ENCODE measurements at regions not wholly inside any gene's neighbourhood (a gene's known extent, or its start where the extent isn't known, plus 50 kb on each side); places are given as distances from the start of the nearest gene placed in this dataset.
"Not testable (repeated sequence)": the region's sequence is repeated elsewhere in the genome, so short reads cannot be mapped to it uniquely, and the experiment has no call there.

DNA sequence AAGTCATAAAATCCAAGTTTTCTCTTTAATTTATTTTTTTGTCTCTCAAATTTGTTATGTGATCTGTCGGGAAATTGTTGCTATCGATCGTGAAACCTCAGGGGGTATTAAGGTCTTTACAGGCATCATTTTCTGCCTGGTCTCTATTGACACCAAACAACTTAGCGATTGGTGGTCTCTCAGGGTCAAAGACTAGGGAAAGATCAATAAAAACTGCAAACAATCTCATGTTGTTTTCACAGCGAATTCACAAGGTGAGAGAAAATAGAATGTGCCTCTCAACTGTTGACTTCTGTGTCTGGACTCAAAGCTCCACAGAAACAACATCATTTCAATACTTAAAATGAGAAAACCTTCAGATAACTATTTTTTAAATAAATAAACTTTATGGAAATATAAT is 645.4 kb upstream of the MIR17HG start:
- no peak for DNase-seq (ENCODE audit: low read depth)

DNA sequence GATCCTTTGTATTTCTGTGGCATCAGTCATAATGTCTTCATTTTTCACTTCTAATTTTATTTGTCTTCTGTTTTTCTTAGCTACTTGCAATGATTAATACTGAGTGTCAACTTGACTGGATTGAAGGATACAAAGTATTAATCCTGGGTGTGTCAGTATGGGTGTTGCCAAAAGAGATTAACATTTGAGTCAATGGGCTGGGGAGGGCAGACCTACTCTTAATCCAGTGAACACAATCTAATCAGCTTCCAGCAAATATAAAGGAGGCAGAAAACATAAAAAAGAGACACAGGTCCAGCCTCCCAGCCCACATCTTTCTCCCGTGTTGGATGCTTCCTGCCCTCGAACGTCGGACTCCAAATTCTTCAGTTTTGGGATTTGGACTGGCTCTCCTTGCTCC is 640.9 kb upstream of the MIR17HG start:
- no peak for DNase-seq (ENCODE audit: low read depth)

DNA sequence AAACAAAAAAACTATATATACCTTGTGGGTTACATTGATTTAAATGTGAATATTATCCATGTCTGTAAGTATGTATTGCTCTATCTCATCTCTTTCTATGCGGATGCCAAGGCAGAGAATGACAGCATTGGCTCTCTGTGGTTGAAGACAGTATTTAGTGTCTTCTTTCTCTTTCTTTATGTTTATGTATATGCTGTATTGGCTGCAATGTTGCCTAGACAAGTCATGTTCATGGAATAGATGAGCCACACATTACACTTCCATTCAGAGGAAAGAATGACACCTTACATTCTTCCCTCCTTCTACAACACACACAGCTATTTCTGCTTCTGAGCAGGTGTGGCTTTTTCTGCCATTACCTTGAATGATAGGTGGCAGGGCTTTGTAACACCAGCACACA is 639.4 kb upstream of the MIR17HG start:
- no peak for DNase-seq (ENCODE audit: low read depth)

DNA sequence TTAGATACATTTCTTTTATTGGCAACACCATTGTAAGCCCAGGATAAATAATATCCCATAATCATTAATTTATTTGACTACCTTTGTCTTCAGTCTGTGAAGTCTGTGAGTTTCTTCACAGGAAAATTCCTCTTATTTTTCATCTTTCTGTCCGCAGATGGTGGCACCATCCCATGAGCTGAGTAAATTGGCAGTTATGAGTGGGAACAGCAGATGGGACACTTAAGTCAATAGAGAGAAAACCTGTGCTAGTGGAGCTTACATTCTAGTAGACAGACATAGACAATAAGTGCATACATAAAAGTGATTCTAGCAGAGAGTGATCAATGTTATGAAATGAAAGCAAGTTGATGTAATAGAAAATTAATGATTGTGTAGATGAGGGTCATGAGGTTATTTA is 638.2 kb upstream of the MIR17HG start:
- no peak for DNase-seq (ENCODE audit: low read depth)

DNA sequence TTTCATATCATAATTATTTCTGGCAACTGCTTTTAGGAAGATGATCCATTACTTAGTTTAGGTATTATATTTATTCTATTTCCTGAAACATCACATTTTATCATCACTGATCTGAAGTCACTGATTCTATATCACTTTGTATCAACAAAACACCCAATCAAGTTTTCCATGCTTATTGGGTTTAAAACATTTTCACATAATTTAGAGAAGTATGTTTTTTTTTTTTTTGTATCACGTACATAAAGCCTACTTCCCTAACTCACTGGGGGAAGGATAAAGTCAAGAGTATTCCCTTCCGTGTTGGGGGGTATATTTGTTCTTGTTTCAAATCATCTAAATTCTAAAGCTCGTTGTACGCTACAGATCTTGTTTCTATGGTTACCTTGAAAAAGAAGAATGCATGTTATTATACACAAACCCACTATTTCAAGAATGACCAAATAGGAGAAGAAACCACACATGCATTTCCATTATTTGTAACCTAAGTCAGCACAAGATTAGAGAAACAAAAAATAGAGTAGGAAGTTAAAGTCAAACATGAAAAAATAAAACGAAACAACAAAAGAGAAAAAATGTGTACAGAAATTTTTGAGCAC is 637.2 kb upstream of the MIR17HG start:
- DNase-seq (ENCODE audit: low read depth): no peak

DNA sequence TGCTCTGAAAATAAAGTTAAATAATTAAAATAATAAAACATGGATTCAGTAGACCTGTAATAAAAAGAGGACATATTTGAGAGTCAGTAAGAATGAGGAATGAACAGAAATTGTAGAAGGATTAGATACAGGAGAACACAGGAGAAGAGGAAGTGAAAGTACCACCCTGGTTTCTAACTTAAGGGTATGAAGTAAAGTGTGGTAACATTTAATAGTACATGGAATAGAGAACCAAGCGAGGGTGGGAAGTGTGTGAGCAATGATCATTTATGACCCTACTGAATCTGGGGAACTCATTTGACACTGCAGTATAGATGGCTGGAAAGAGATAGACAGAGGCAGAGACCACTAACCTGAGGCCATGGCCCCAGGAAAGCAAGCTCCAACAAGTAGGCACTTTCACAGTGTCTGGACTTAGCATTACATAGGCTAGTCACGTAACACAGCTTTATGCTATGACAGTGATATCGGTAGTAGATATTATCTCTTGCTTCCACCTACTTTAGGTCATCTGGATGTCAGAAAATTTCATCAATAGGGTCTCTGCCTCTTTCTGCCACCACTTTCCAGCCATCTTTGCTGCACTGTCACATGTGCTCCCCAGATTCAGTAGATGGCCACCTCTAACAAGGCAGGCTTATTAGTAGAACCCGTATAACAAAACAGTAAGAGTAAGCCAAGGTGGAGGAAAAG is 633.9 kb upstream of the MIR17HG start:
- no peak for DNase-seq (ENCODE audit: low read depth)

DNA sequence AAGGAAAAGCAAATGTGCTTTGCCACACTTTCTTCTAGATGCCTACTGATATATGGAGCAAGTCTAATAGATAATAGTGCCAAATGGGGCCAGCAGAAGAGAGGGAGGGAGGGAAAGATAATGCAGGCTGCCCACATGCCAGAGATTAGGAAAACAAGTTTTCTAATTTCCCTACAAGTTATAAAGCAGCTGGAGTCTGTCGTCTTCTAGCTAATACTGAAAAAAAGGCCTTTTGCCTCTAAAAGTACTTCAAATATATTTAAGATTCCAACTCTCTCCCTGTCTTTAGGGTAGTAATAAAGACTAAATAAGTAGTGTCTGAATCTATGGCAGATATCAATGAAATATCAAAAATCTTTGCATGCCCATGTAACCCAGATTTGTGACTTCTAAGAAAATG is 632.0 kb upstream of the MIR17HG start:
- DNase-seq (ENCODE audit: low read depth): no peak

DNA sequence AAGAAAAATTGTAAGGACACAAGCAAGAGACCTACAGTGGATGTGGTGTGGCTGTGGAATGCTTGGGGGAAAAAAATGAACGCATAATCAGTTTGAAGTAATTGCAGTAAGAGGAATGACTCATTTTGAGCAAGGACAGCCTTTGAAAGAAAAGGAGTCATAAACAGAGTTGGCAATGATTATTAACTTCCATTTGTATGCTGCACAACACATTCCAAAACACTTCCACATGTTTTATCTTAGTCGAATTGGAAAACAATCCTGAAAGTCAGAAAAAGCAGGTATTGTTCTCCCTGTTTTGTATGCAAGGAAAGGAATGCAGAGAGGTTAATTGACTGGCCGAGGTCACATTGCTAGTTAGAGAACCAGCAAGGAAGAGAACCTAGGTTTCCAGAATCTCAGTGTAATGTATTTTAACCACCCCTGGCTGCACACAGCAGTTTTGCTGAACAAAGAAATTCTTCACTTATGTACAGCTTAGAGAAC is 630.0 kb upstream of the MIR17HG start:
- peak; percentile 76 for DNase-seq (ENCODE audit: low read depth)

DNA sequence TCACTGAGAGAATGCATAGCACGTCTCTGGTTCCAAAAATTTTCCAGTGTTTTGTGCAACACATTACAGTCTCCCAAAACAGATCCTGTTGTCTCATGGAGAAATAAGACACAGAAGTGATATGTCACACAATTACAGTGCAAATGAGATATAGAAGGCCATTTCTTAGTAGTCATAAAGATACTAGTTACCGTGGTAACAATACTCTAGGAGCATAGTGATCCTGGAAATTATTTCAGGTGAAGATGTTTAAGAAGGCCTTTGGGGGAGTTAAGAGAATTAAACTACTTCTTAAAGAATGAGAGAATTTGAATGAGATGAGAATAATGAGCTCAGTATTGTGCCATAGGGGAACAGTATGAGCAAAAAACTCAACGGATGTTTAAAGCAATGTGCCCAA is 628.0 kb upstream of the MIR17HG start:
- no peak for DNase-seq (ENCODE audit: low read depth)

DNA sequence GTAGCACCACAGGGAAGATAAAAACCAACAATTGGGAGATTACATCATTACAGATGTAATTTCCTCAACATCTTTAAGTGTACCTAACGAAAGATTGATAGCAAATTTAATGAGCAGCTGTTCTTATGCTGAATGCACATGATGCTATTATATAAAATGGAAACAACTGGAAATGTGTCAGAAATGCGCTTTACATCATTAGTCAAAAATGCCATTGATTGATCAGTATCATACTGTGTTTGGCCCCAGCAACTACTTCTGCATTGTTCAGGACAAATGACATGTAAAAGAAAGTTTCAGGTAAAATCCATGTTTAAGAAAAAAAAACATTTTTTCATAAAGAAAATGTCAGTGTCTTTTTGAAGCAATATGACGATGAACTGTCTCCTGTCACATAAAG is 625.5 kb upstream of the MIR17HG start:
- DNase-seq (ENCODE audit: low read depth): no peak

DNA sequence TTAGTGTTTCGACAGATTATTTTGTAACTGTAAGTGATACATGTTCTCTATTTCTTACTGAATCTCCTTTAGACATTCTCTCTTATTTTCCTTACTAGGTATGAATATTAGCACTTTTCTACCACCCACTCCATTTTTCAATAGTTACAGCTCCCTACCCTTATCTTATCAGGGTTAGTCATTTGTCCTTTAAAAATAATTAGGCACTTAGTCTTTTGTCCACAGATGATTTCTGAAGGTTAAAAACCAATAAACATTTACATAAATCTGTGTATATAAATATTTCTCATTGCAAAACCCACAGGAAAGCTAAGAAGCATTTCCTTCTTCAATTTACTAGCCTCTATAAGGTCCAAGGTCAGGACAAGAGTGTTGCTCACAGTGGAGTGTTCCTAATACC is 624.1 kb upstream of the MIR17HG start:
- DNase-seq (ENCODE audit: low read depth): no peak

DNA sequence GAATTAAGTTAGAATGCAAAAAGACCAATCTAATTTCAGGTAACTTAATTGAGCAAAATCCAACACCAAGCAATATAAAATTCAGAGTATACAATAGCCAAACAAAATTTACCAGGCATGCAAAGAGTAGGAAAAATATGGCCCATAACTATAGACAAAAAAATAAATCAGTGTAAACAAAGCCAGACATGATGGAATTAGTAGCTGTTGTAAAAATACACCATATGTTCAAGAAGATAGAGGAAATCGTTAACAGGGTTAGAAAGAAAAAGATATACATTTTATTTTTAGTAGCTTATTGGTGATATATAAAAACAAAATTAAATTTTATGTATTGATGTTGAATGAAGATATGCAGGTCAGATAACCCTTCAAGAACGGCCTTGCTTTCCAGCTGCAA is 621.1 kb upstream of the MIR17HG start:
- DNase-seq (ENCODE audit: low read depth): no peak

DNA sequence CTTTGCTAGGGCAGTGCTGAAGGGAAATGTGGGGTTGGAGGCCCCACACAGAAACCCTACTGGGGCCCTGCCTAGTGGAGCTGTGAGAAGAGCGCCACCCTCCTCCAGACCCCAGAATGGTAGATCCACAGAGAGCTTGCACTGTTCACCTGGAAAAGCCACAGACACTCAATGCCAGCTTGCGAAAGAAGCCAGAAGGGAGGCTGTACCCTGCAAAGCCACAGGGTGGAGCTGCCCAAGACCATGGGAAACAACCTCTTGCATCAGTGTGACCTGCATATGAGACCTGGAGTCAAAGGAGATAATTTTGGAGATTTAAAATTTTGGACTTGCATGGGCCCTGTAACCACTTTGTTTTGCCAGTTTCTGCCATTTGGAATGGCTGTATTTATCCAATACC is 615.4 kb upstream of the MIR17HG start:
- DNase-seq (ENCODE audit: low read depth): no peak

DNA sequence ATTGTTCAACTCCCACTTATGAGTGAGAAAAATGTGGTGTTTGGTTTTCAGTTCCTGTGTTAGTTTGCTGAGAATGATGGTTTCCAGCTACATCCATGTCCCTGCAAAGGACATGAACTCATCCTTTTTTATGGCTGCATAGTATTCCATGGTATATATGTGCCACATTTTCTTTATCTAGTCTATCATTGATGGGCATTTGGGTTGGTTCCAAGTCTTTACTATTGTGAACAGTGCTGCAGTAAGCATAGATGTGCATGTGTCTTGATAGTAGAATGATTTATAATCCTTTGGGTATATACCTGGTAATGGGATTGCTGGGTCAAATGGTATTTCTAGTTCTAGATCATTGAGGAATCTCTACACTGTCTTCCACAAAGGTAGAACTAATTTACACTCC is 613.0 kb upstream of the MIR17HG start:
- not testable (repeated sequence) for DNase-seq (ENCODE audit: low read depth)

DNA sequence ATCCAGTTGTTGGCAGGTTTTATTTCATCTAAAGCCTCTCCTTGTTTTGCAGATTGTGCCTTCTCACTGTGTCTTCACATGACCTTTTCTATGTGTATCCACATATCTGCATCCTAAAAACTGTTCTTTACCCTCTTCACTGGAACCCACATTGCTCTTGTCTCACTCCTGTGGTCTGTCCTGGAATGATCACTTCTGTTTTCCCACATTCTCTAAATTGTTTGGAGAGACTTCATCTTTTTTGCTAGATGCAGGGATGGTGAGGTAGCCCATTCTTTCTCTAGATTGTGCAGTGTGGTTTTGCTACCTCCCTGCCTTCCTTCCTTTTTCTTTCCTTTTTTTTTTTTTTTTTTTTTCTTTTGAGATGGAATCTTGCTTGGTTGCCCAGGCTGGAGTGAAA is 608.6 kb upstream of the MIR17HG start:
- peak; percentile 36 for DNase-seq (ENCODE audit: low read depth)

DNA sequence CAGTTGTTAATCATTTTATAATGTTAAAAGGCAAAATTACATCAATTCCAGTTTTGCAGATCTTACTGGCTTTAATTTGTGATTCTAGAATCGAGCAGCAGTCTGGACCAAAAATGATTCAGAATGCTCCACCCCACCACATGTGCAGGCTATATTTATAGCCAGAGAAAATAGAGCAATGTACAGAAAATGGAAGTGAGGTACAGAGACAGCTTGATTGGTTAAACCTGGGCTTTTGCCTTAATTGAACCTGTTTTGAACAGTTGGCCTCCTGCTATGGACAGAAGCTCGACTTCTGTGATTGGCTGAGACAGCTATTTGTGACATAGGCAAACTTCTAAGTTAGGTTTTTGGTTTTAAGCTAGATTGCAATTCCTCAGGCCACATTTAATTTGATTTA is 607.4 kb upstream of the MIR17HG start:
- DNase-seq (ENCODE audit: low read depth): no peak

DNA sequence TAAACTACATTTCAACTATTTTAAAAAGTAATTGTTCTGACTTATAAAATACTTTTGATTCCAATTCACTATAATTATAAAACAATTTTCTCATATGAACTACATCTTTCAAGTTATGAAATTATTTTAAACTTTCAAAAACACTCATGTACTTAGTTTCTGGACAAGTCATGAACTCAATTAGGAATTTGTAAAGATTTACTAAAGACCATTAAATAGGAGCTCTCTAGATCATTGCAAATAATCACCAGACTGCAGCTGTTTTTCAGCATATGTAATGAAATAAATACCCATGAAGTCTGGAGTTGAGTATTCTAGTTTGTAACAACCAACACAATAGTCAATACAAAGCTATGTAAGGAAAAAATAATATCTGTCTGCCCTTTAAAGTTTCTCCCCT is 605.1 kb upstream of the MIR17HG start:
- no peak for DNase-seq (ENCODE audit: low read depth)

DNA sequence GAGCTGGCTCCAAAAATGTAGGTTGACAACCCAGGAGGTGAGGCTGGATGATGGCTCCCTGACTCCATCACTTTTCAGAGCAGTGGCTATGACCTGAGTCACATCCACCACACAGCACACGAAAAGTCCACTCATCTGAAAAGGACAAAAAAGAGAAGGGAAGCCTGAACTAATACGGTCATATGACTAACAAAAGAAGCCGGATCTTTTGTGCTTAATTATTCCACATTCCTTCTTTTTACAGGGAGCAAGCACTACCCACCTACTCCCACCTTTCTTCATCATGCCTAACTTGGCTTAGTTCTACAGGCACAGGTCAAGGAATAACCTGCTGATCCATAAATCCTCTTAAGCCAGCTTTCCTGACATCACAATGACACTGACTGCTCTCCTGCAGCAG is 601.3 kb upstream of the MIR17HG start:
- no peak for DNase-seq (ENCODE audit: low read depth)

DNA sequence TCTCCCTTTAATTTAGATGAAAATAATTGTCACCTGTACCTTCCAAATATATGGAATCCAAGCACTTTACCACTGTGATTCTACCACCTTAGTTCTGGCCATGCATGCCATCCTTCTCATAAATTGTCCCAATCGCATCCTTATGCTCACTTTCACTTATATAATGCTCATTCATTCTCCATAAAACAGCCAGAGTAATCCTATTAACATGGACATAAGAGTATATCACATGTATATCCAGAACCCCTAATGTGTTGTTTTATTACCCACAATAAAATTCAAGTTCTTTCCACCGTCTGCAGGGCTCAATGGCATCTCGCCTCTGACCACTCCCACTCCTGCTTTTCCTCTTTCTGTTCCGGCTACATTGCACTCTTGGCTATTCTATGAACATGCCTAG is 597.5 kb upstream of the MIR17HG start:
- no peak for DNase-seq (ENCODE audit: low read depth)

DNA sequence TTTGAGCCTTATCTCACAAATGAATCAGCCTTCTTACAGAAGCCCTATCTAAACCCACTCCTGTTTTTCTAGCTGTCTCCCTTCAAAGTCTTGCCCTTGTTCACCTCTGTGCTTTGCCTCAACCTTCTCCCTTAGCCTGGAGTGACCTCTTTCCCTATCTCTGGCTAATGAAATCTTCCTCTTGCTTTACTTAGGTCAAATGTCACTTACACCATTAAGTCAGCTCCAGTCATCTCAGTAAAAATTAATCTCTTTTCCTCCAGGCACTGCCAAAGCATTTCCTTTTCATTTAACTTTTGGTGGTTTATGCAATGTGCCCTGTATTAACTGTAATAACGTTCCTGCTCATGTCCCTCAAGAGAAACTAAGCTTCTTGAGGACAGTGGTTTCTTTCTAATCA is 596.5 kb upstream of the MIR17HG start:
- no peak for DNase-seq (ENCODE audit: low read depth)

DNA sequence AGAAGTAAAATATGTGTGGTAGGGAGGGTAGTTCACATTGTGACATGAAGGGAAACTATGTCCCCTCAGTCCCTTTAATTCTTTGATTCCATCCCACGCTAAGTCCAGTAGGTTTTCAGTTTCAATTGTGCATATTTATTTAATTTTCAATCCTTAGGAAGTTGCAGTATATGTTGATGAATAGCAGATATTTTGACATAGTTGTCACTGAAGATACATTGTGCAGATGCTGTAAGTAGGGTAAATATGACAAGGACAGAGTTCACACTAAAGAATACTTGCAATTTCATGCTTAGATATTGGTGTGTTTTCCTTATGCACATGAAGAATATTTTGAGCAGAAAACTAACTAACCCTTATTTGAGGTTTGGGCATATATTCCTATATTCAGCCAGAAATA is 595.4 kb upstream of the MIR17HG start:
- no peak for DNase-seq (ENCODE audit: low read depth)

DNA sequence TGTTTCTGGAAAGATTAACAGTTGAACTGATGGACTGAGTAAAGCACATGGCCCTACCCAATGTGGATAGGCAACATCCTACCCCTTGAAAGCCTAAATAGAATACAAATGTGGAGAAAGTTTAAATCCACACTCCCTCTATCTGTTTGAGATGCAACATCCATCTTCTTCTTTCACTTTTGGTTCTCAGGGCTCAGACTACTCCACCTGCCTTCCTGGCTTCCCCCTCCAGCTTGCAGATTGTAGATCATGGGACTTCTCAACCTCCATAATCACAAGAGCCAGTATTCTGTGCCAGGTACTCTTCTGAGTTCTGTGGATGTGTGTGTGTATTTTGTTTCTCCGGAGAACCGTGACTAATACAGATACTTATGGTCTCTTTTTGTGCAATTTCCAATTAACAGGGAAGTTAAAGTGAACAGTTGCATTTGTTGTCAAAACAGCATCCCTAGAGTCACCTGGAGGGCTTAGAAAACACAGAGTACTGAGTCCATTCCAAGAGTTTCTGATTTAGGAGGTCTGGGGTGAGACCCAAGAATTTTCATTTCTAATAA is 590.3 kb upstream of the MIR17HG start:
- DNase-seq (ENCODE audit: low read depth): no peak

DNA sequence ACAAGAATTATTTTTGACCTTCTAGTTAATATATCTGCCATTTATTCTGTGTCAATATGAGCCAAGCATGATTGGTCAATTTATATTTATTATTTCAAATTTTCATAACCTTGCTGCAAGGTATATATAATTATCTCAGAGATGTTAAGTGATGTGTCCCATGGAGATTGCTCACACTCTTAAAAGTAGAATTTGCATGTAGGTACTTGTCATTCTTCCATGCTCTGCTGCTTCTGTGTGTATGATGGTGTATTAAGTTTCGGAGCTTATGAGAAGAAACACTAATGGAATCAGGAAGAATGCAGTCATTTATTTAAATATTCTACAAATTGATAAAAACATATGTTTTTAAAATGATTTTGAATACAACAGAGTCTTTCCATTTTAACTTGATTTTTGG is 586.8 kb upstream of the MIR17HG start:
- DNase-seq (ENCODE audit: low read depth): no peak
